H54 (cell line): ENCODE measurements at regions not wholly inside any gene's neighbourhood (a gene's known extent, or its start where the extent isn't known, plus 50 kb on each side); places are given as distances from the start of the nearest gene placed in this dataset.
"Not testable (repeated sequence)": the region's sequence is repeated elsewhere in the genome, so short reads cannot be mapped to it uniquely, and the experiment has no call there.

Experiments used
- DNase-seq: peaks from one replicate; pipeline ENCODE4 v3.0.0; 2011; ENCODE audit warnings: low spot score, mixed read lengths; ENCODE audit not compliant: insufficient read length
- FAIRE-seq: peaks from 3 replicates; lab custom pipeline; 2011; peaks lifted over from hg19 to GRCh38; lab: Jason Lieb, UNC
- POLR2A ChIP-seq: IDR thresholded peaks from 2 replicates; pipeline ENCODE4 v1.6.1; 2011; ENCODE audit warnings: low read depth, mild to moderate bottlenecking, low read length

DNA sequence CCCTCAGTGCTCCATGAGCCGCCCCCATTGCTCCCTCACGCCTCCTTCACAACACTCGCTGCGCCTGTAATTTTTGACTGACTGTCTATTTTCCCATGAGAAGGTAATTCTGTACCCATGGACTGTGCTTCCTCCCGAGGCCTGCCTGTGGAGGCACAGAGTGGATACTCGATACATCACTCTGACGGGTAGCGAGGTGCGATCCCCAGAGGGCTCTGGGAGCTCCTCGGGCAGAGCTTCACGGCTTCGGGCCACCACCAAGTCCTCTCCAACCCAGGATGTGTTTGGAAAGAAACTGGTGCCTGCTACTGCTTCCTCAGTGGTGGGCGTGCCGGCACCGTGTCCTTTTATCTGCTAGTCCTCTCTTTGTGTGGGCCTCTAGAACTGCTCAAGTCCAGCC, 108.6 kb upstream of the DLG1 start:
- TF ChIP-seq POLR2A = no peak
- FAIRE-seq (no peak), DNase-seq (no peak)

- DNase-seq (no peak), FAIRE-seq (no peak)
- no peak for TF ChIP-seq POLR2A
Measured at GRCh38 chr3:197406266-197406665, 107.9 kb upstream of the DLG1 start.

GRCh38 chr3:197404754-197405153, 106.3 kb upstream of the DLG1 start:
- DNase-seq (no peak), FAIRE-seq (no peak)
- TF ChIP-seq POLR2A = no peak

DNA sequence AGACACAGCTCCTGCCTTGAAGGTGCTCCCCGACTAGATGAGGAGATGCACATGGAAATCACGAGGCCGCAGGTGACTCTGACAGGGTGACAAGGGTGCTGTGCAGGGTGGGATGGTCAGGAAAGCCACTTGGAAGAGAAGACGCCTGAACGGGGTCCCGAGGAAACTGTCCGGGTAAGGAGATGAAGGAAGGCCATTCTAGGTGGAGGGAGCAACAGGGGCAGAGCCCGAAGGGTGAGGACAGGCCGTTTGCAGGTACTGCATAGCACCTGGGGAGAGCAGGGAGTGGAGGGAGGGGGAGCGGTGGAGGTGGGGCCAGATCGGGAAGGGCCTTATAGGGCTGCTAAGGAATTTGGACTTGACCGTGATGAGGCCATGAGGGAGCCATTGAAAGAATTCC, 105.6 kb upstream of the DLG1 start:
- FAIRE-seq = no peak
- no peak for DNase-seq
- TF ChIP-seq POLR2A = no peak

DNA sequence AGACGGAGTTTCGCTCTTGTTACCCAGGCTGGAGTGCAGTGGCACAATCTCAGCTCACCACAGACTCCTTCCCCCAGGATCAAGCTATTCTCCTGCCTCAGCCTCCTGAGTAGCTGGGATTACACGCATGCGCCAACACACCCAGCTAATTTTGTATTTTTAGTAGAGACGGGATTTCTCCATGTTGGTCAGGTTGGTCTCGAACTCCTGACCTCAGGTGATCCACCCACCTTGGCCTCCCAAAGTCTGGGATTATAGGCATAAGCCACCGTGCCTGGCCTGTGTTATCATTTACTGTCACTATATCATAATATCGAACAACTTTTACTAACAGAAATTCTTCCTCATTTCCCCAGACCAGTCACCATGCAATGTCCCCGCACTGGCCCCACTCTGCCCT, 104.0 kb upstream of the DLG1 start:
- DNase-seq = not testable (repeated sequence)

DNA sequence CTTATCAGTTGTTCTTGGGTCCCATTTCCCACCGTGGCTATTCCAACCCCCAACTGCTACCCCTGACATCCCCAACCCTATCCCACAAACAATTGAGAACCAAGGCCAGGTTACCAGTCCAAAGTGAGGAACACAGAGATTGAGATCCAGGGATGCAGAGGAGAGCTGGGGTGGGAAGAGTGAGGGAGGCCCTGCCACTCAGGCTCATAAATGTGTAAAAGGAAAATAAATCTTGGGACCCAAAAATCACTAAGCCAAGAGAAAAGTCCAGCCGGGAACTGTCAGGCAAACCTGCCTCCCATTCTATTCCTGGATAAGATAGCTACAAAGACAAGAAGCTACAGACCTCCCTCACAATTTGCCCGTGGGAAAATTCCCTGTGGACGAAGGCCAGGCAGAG, 101.1 kb upstream of the DLG1 start:
- FAIRE-seq = no peak
- DNase-seq = no peak
- TF ChIP-seq POLR2A = no peak

More for the DNA sequence above, 104.0 kb upstream of the DLG1 start:
- FAIRE-seq = not testable (repeated sequence)

DNA sequence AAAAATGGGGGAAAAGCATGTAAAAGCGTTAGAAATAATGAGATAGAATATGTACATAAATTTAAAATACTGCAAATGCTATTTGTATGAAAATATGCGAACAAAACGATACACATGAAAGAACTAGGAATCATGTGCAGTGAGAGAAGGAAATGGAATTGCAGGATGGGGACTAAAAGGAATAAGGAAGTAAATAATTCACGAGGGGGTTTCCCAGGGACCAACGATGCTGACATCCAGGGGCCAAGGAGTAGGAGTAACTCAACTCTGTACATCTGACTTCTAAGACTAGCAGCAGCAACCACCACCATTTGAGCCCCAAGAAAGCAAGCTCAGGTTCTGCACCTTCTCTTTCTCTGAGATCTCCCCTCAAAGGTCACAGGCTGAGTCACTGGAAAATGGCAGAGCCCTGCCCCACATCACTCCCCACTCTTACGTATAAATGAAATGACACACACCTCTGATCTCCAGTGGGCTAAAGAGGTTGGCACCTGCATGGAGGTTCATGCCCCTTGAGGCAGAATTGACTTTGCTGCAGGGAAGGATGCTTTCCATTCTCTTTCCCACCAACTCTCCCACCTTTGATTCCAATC, 100.0 kb upstream of the DLG1 start:
- DNase-seq = no peak
- TF ChIP-seq POLR2A = no peak
- no peak for FAIRE-seq

DNA sequence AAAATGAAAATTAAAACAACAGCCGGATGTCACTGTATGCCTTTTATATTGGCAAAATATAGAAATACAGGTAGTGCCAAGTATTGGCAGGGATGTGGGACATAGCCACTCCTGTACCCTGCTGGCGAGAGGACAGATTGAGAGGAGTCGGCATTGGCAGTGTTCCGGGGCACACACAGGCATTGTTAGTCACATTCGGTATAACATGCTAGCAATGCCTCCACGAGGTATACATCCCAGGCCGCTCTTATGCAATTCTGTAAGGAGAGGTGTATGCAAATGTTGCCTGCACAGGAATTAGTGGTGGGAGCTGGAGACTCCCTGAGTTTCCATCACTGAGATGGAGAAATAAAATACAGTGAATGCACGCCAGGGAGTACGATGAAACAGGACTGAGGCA, 99.4 kb upstream of the DLG1 start:
- no peak for DNase-seq
- no peak for TF ChIP-seq POLR2A
- no peak for FAIRE-seq

GRCh38 chr3:197394464-197395321, 96.3 kb upstream of the DLG1 start:
- no peak for TF ChIP-seq POLR2A
- FAIRE-seq (peak; percentile 98), DNase-seq (peak; percentile 97)

DNA sequence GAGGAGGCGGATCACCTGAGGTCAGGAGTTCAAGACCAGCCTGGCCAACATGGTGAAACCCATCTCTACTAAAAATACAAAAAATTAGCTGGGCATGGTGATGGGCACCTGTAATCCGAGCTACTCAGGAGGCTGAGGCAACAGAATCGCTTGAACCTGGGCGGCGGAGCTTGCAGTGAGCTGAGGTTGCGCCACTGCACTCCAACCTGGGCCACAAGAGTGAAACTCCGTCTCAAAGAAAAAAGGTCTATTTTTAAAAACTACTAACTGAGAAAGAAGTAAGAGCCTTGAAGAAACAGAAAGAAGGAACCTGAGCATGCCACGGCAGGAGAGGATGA, 95.7 kb upstream of the DLG1 start:
- not testable (repeated sequence) for FAIRE-seq

GRCh38 chr3:197393711-197394110, 95.3 kb upstream of the DLG1 start:
- DNase-seq = no peak
- TF ChIP-seq POLR2A = no peak
- FAIRE-seq = no peak

More for the DNA sequence above, 95.7 kb upstream of the DLG1 start:
- not testable (repeated sequence) for DNase-seq

GRCh38 chr3:197392961-197393360, 94.5 kb upstream of the DLG1 start:
- no peak for TF ChIP-seq POLR2A
- DNase-seq = no peak
- FAIRE-seq = no peak

DNA sequence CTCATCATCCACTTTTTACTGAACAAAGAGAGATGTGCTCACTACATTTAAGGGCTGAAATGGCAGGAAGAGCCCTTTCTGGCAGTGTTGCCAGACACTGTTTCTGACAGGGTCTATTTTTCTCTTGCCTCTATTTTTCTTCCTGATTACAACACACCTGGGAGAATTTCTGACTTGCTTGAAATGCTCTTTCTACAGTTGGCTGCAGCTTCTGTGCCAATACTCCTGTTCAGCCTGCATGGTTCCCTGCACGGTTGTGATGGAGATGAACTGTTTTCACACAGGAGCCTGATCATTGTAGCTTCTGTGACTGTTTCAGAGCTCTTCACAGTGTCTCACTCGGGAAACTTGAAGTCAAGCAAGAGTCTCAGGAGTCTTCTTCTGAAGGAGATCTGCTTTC, 83.0 kb upstream of the DLG1 start:
- no peak for FAIRE-seq
- TF ChIP-seq POLR2A = no peak
- no peak for DNase-seq

DNA sequence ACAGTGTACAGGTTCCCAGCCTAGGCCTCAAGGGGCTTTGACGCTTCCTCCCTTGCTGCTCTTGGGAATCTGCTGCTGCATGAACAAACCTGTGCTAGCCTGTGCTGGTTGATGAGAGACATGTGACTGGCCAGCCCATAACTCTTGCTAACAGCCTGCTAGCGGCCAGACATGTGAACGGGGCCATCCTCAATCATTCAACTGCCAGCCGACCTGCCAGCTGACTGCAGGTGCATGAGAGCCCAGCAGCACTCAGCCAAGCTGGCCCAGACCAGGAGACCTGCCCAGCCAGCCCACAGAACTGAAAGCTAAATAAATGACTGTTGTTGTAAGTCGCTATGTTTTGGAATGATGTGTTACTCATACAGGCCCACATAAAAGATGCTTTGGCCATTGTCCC, 82.4 kb upstream of the DLG1 start:
- no peak for TF ChIP-seq POLR2A
- DNase-seq (no peak), FAIRE-seq (no peak)
